COR-L47 (cell line): ENCODE measurements at regions not wholly inside any gene's neighbourhood (a gene's known extent, or its start where the extent isn't known, plus 50 kb on each side); places are given as distances from the start of the nearest gene placed in this dataset.

Source experiments
- DNase-seq: peaks from one replicate; lab custom pipeline; 2025; lab: John Stamatoyannopoulos, UW

DNA sequence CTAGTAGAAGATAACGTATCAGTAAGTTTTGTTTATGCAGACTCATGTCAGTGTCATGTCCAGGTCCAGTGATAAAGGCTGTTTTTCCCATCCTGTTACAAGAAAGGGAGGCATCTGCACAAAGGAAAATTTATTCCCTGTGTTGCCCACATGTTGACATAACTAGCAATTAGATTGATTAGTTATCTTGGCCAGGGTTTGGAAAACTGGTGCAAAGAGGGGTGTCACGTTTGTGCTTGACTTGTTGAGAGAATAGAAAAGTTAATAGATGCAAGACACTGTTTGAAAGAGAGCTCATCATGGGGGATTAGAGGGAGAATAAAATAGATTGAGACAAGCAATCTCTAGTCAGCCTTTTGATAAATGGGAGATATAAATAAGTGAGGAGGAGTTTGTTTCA, 1357.0 kb upstream of the AGA start:
- DNase-seq = no peak

DNA sequence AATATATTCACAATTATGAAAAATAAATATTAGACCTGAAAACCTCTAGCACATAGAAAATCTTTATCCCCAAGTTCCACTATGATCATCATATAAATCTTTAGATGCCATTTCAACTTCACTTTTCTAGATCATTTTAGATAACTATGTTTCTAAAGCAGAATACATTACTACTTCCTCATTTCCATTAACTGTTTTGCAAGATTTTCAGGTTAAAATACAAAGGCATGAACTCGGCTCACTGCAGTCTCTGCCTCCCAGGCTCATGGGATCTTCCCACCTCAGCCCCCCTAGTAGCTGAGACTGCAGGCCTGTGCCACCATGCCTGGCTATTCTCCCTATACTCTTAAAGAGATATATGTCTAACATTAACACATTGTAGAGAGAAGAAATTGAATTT, 1365.9 kb upstream of the AGA start:
- DNase-seq = no peak

DNA sequence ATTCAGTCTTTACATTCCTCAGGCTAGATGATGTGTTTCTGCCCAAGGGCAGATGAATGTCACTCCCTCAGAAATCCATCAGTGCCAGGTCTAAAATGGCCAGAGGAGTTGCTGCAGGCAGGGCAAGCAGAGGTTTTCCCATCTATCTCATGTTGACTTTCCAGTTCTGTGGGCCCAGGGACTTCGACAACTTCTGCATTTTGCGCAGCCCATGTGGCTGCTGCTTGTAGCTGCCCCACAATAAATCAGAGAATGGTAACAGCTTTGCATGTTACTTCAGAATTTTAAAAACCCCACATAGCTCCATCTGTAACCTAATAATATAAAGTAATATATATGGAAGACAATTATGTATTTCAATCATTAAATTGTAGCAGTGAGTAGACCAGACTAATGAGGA, 1367.7 kb upstream of the AGA start:
- DNase-seq = no peak

DNA sequence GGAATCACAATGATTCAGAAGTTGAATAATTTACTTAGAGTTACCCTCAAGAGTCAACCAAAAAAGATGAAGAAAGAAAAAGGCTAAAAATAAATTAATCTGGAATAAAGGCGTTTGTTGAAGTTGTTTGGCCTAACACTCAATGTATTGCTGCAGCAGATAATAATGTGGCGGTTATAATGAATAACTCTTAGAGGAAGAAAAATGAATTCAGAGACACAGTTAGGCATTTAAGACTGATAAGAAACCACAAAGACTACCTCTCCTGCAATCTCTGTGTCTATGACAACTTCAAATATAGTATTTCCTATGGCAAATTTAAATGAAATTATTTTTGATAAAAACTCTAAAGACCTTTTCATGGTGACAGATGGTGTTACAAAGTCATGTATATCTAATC, 1369.1 kb upstream of the AGA start:
- no peak for DNase-seq

DNA sequence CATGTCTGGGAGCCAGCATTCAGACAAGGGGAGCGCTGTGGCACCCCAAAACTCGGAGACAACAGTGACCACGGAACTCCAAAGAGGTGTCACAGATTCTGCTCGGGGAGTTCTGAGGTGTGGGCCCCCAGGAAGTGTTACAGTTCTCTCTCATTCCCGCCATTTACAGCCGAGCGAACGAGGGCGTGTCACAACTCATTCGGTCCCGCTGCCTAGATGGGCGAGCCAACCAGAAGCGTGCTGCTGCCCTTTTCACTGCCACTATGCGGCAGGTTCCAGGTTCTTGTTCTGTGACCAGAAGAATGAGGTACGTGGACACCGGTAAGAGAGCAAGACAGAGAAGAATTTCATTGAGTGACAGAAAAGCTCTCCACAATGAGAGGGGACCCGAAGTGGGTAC, 1370.6 kb upstream of the AGA start:
- DNase-seq = no peak

DNA sequence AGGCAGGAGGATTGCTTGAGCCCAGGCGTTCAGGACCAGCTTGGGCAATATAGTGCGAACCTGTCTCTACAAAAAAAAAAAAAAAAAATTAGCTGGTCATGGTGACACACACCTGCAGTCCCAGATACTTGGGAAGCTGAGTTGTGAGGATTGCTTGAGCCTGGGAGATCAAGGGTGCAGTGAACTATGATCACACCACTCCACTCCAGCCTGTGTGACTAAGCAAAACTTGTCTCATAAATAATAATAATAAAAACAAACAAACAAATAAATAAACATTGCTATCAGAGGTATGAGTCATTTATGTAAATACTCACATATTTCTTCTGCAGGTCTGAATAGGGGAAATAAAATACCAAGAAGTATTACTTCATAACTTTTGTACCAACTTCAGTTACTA, 1372.7 kb upstream of the AGA start:
- DNase-seq = no peak

DNA sequence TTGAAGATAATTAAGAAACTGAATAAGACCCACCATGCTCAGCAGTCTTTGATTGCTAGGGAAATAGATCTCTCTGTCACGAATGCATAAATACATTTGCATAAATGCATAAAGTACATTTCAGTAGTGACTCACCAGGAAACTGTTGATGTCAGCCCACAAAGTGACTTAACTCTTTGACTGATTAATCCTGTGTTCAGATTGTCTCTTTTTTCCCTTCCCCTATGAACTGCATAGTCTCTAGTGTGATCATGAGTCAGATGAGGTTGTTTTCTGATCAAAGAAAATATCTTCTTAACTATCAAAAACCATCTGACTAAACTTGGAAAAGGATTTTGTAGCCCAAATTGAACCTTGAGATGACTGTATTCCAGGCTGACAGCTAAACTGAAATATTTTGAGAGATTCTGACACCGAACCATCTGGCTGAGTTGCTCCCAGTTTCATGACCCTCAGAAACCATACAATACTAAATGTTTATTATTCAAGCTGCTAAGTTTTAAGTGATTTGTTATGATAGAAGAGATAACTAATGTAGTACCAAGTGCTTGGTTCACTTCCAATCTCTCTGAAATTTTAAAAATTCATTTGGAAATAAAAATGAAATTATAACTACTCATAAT, 1381.5 kb upstream of the AGA start:
- no peak for DNase-seq

DNA sequence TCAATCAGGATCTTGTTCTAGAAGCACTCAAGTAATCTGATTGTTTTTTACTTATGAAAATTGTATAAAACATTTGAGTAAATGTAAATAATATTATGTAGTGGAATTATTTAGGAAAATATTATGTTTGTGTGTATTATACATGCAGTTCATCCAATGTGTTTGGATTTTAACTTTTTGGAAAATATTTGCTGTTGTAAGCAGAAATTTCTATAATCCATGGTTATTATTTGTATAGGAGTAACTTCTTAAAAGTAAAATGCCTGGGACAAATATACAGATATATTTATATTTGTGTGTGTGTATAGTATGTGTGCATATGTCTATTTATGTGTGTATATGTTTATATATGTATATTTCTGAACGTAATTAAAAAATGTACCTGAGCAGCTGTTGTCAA, 1394.6 kb upstream of the AGA start:
- DNase-seq = no peak

DNA sequence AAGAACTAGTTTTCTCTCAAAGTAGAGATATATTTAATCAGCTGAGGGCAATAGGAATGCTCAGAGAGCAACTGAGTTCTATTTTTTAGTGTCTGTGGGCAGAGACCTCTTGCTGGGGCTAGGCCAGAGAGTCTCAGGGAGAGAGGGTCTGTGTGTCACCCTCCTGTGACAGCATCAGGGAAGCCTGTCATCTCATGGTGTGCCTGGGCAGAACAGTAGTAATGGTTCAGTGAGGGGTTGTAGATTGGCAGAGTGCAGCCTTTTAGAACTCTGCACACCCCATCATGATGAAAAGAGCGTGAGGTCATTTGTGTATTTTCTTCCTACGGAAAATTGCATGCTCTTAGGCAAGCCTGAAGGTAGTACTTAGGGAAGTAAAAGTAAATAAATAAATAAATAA, 1396.5 kb upstream of the AGA start:
- DNase-seq = no peak

DNA sequence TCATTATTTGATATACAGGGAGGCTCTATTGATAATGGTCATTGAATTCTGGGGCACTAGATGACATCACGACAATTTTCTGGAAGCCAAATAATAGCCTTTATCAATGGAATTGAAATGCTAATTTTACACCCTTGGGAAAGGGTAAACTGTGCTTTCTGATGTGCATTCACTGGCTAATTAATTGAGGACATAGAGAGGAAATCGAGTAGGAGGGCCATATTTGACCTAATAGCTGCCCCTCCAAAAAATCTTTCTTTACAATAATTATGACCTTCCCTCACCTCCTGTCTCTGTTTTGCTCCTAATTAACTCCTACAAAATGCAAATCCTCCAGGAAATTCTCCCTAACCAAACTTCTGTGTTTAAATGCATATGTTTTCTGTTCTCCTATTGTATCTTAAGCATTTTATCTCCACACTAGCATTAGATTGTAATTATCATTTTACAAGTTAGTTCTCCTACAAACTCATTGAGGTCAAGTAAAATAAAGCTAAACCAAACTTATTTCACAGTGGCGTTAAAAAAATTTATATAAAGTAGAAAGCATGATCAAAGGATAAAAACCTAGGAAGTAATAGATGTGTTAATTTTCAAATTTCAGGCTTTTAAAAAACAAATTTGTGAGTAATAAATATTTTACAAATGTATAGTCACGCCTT, 1414.0 kb upstream of the AGA start:
- DNase-seq = no peak

DNA sequence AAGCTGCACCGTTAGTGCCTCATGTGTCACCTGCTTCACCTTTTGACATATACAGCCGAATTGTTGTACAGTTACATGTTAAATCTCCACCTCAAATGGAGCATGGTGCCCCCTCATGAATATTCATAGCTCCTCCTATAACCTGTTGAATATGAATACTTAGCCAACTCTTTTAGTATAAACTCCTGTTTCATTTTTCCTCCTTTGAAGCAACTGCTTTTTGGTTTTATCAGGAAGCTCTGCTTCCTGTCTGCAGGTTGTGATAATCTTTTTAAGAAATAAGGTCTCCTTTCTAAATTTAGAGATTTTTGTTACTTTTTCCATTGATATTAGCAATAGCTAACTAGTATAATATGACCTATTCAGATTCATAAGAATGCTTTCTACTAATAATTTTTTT, 1429.2 kb upstream of the AGA start:
- no peak for DNase-seq

DNA sequence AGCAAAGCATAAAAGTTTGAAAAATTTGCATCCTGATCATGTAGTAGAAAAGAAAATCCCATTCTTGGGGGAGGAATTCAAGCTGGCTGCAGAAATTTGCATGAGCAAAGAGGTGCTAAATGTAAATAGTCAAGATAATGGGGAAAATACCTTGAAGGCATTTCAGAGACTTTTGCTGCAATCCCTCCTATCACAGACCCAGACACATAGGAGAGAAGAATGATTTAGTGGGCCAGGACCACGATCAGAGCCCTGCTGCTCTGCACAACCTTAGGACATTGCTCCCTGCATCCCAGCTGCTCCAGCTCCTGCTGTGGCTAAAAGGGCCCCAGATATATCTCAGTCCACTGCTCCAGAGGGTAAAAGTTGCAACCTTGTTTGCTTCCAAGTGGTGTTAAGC, 1439.7 kb upstream of the AGA start:
- no peak for DNase-seq

DNA sequence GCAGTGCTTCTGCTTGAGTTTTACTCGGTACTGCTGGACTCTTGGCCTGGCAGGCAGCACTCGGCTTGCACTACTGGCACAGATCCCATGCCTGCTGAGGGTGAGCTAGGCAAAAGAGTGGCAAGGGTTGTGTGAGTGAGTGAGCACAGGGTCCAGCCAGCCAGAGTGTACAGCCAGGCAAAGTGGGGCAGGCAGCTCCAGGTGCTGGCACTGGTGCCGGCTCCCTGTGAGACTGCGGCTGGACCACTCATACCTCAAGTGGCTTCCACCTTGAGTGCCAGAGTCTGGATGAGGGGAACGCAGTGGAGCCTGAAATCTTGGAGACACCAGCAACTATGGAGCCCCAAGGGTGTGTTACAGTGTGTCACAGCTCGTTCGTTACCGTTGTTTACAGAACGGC, 1451.9 kb upstream of the AGA start:
- no peak for DNase-seq

DNA sequence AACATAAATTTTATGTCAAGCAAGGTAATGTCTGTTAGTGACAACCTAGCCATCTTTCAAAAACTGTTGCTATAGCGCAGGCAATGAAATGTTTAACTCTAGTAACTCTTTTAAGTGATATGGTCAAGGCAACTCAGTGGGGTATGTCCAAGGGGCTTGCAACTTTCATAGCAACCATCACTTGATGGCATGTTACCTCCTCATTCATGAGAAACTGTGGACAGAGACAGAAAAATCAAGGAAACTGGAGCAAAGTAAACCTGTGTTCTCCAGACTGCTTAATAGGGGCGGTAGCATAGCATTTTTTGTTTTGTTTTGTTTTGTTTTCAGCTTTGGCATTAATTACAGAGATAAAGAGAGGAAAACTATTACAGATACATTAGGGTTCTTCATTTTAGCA, 1456.8 kb upstream of the AGA start:
- DNase-seq = no peak

DNA sequence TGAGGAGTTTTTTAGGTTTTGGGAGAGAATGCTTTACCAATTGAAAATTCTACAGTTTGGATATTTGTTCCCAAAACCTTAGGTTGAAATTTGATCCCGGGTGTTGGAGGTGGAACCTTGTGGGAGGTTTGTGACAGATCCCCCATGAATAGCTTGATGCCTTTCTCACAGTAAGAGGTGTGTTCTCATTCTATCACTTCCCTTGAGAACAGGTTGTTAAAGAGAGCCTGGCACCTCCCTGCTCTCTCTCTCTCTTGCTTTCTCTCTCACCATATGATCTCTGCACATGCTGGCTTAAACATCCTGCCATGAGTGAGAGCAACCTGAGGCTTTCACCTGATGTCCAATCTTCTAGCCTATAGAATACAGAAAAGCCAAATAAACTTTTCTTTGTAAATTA, 1475.5 kb upstream of the AGA start:
- no peak for DNase-seq

DNA sequence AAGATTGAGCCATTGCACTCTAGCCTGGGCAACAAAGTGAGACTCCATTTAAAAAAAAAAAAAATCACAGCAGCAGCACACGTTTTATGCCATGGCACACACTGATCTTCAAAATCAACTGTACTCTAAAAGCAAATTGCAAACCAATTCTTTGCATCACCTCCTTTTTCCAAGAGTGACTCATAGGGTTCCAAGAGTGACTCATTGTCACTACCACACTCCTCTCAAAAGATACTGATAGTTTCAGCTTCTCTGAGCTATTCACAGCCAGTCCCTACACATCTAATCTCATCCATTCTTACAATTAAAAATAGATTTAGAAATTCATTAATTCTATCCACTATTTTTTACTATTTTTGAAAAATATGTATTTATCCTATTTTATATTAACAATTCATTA, 1494.9 kb upstream of the AGA start:
- DNase-seq = no peak

DNA sequence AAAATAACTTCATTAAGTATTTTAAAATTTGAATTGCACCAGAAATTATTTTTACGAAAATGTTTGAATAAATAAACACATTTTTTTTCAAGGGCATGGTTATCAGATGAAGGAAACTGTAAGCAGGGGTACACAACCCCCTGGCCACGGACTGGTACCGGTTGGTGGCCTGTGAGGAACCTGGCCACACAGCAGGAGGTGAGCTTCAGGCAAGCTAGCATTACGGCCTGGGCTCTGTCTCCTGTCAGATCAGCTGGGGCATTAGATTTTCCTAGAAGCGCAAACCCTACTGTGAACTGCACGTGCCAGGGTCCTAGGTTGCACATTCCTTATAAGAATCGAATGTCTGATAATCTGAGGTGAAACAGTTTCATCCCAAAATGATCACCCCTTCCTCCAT, 1499.7 kb upstream of the AGA start:
- DNase-seq = no peak

DNA sequence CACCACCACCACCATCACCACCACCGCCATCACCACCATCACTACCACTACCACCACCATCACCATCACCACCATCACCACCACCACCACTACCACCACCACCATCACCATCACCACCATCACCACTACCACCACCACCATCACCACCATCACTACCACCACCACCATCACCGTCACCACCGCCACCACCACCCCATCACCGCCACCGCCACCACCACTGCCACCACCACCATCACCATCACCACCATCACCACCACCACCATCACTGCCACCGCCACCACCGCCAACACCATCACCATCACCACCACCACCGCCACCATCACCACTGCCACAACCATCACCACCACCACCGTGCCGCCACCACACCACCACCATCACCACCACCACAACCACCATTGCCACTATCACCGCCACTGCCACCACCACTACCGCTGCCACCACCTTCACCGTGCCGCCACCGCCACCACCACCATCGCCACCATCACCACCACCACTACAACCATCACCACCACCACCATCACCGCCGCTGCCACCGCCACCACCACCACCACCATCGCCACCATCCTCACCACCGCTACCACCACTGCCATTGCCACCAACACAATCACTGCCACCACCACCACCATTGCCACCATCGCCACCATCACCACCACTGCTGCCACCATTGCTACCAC, 1511.3 kb upstream of the AGA start:
- no peak for DNase-seq

DNA sequence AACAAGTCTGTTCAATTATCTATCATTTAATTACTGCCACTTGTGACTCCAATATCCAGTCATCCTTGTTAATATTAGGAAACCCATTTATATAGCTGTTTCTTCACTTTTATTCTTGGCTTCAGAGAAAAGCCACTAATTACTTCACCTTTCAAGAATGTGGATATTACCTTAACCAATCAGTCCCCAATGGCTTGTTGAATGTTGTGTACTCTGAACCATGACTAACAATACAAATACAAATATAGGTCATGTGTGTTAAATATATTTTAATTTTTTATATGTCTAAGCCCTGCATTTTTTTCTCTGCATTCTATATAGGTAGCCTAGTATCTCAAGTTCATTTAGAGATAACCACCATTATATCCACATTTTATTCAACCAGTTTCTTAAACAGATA, 1513.4 kb upstream of the AGA start:
- DNase-seq = no peak

DNA sequence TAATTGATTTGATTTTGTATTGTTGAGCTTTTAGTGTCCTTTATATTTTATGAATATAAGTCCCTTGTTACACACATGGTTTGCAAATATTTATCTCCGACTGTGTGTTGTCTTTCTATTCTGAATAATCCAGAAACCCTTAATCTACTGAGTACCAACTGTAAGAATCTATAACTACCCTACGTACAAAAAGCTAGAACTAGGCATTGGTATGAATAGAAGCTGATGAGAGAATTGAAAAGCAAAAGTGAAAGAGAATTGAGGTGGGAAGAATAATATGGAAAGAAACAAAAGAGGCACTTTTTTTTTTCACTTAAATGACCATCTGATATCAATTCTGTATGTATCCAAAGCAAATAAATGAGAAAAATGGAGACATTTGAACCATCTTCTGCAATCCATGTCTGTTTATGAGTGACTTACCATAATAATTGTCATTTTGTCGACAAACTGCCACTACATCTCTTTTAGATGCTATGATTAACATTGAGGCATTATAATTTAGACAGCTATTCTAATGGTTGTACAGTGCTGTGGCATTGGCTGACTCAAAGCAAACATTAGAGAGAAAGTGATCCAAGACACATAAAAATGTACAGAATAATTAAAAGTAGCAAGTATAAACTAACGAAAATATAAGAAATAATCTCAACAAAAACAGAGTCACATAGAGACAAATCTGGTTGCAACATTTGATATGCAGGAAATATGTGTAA, 1516.6 kb upstream of the AGA start:
- no peak for DNase-seq

DNA sequence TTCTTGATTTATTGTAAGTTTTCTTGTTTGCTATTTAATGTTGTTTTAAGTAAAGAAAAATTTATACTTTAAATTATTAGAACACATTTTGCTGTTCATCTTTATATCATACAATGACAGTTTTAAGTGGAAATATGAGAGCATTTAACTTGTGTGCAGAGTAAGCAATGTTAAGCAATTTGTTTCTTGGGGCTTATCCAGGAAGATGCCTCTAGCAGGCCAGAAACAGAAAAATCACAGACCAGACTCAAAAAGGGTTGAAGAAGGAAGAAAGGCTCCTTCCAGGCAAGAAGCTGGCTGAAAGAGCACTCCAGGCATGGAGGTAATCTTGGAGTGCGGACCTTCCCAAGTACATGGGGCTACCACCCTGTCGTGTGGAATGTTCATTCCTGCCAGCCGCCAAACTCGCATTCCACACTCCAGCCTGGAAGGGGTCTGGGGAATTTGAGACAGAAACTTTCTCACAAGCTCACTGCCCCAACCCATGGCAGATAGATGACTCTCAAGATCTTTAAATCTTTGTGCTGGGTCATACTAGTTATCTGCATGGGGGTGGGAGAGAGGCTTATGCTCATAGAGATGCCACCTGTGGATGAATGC, 1521.3 kb upstream of the AGA start:
- DNase-seq = no peak

DNA sequence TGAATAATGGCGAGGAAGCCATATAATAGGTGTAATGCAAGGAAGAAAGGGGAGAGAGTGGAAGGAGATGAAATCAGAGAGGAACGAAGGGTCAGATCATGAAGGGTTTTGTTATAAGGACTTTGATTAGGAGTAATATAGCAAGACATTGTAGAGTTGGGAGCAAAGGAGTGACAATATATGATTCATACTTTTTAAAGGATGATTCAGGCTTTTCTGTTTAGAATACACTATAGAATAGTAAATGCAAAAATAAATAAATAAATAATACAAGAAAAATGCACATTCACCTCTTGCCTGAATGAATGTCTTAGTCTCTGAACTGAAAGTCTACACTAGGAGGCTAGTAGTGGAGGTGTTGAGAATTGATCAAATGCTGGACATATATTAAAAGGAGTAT, 1524.4 kb upstream of the AGA start:
- DNase-seq = no peak
